BLaER1 treated with 17β-estradiol and CSF1 and Interleukin-3, amounts not matched to agents 10 nM and 100 nM (cell line): ENCODE measurements at regions not wholly inside any gene's neighbourhood (a gene's known extent, or its start where the extent isn't known, plus 50 kb on each side); places are given as distances from the start of the nearest gene placed in this dataset.

Source experiments
- H3K27ac ChIP-seq, 11 experiments: shearing (Covaris generic); formaldehyde crosslinking; 2 replicates each; pipeline ENCODE4 v1.8.1; 2022
- H3K27me3 ChIP-seq, 11 experiments: shearing (Covaris generic); formaldehyde crosslinking; 2 replicates each; pipeline ENCODE4 v1.8.1; 2022
- H3K36me3 ChIP-seq, 11 experiments: shearing (Covaris generic); formaldehyde crosslinking; 2 replicates each; pipeline ENCODE4 v1.8.1; 2022
- H3K4me1 ChIP-seq, 10 experiments: shearing (Covaris generic); formaldehyde crosslinking; 2 replicates each; pipeline ENCODE4 v1.8.1; 2022
- H3K4me2 ChIP-seq, 11 experiments: shearing (Covaris generic); formaldehyde crosslinking; 2 replicates each; pipeline ENCODE4 v1.8.1; 2022
- H3K4me3 ChIP-seq, 10 experiments: shearing (Covaris generic); formaldehyde crosslinking; 2 replicates each; pipeline ENCODE4 v1.8.1; 2022
- H3K9ac ChIP-seq, 11 experiments: shearing (Covaris generic); formaldehyde crosslinking; 2 replicates each; pipeline ENCODE4 v1.8.1; 2022
- H3K9me3 ChIP-seq, 11 experiments: shearing (Covaris generic); formaldehyde crosslinking; replicated peaks in 1 of 11; 2 replicates each; pipeline ENCODE4 v1.8.1; 2022
- H4K20me1 ChIP-seq, 11 experiments: shearing (Covaris generic); formaldehyde crosslinking; 2 replicates each; pipeline ENCODE4 v1.8.1; 2022
- Cebpa-rat ChIP-seq, 11 experiments: shearing (Covaris generic); IDR thresholded peaks; 2 replicates each; pipeline ENCODE4 v1.8.1; 2022

GRCh38 chr12:125303337-125303736 lies 238.1 kb downstream of the AACS start:
- Histone ChIP-seq H3K27ac (no peak overlapping the region), H3K4me1 (no peaks in the 10 kb centered on the region), H4K20me1 (0 out of 22 replicates have a peak, but pooled peaks cover 0 to 5% (median 0%) of the 10 kb centered on the region in 11 experiments), H3K27me3 (no peaks in the 10 kb centered on the region), H3K9ac (no peak overlapping the region), H3K9me3 (peaks cover 0 to 9% (median 0%) of the 10 kb centered on the region in 11 experiments; a peak in 3 of 22 replicates), H3K4me2 (no peak overlapping the region), H3K4me3 (no peak overlapping the region), H3K36me3 (no peaks in the 10 kb centered on the region)
- TF ChIP-seq Cebpa-rat (IDR thresholded peaks at IDR 0.05) = no peak

GRCh38 chr12:125304029-125304428 lies 238.8 kb downstream of the AACS start:
- peaks cover 0 to 9% (median 0%) of the 10 kb centered on the region in 11 experiments; a peak in 3 of 22 replicates for H3K9me3 ChIP-seq
- H3K9ac ChIP-seq = no peak overlapping the region
- no peak for TF ChIP-seq Cebpa-rat (IDR thresholded peaks at IDR 0.05)
- H3K27me3 ChIP-seq = no peaks in the 10 kb centered on the region
- 0 out of 22 replicates have a peak, but pooled peaks cover 0 to 5% (median 0%) of the 10 kb centered on the region in 11 experiments for H4K20me1 ChIP-seq
- H3K4me1 ChIP-seq = no peaks in the 10 kb centered on the region
- H3K27ac ChIP-seq = no peak overlapping the region
- H3K4me2 ChIP-seq = no peak overlapping the region
- H3K36me3 ChIP-seq = no peaks in the 10 kb centered on the region
- H3K4me3 ChIP-seq = no peak overlapping the region

- no peak for TF ChIP-seq Cebpa-rat (IDR thresholded peaks at IDR 0.05)
- no peaks in the 10 kb centered on the region for H3K36me3 ChIP-seq
- H3K4me2 ChIP-seq = no peak overlapping the region
- no peaks in the 10 kb centered on the region for H3K27me3 ChIP-seq
- peaks cover 0 to 7% (median 4%) of the 10 kb centered on the region in 10 experiments; a peak in 11 of 20 replicates for H3K4me1 ChIP-seq
- no peak overlapping the region for H3K27ac ChIP-seq
- no peak overlapping the region for H3K4me3 ChIP-seq
- H4K20me1 ChIP-seq = no peaks in the 10 kb centered on the region
- peaks cover 0 to 9% (median 0%) of the 10 kb centered on the region in 11 experiments; a peak in 4 of 22 replicates for H3K9me3 ChIP-seq
- no peak overlapping the region for H3K9ac ChIP-seq
Observed at GRCh38 chr12:125305231-125305630, 240.0 kb downstream of the AACS start.

- H3K27me3 ChIP-seq = no peaks in the 10 kb centered on the region
- peaks cover 0 to 19% (median 9%) of the 10 kb centered on the region in 10 experiments; a peak in 12 of 20 replicates for H3K4me1 ChIP-seq
- no peak for TF ChIP-seq Cebpa-rat (IDR thresholded peaks at IDR 0.05)
Observed at GRCh38 chr12:125310461-125310860, 245.2 kb downstream of the AACS start.

GRCh38 chr12:125311050-125311449 lies 245.8 kb downstream of the AACS start:
- Histone ChIP-seq H3K9me3 (peaks cover 0 to 4% (median 0%) of the 10 kb centered on the region in 11 experiments; a peak in 1 of 22 replicates), H4K20me1 (no peaks in the 10 kb centered on the region), H3K4me3 (no peak overlapping the region), H3K9ac (no peak overlapping the region), H3K27me3 (no peaks in the 10 kb centered on the region), H3K4me1 (peaks cover 0 to 19% (median 9%) of the 10 kb centered on the region in 10 experiments; a peak in 12 of 20 replicates), H3K36me3 (no peaks in the 10 kb centered on the region), H3K27ac (no peak overlapping the region), H3K4me2 (no peak overlapping the region)
- no peak for TF ChIP-seq Cebpa-rat (IDR thresholded peaks at IDR 0.05)

More at GRCh38 chr12:125310461-125310860, 245.2 kb downstream of the AACS start:
- Histone ChIP-seq H3K4me2 (peak overlapping the region in 7 of 11 experiments; percentile 4 to 54 (median 29); a peak in 9 of 22 replicates), H4K20me1 (no peaks in the 10 kb centered on the region), H3K36me3 (no peaks in the 10 kb centered on the region), H3K27ac (no peak overlapping the region), H3K9me3 (peaks cover 0 to 4% (median 0%) of the 10 kb centered on the region in 11 experiments; a peak in 1 of 22 replicates), H3K9ac (no peak overlapping the region), H3K4me3 (no peak overlapping the region)

- no peak for TF ChIP-seq Cebpa-rat (IDR thresholded peaks at IDR 0.05)
- Histone ChIP-seq H3K4me1 (peaks cover 0 to 19% (median 9%) of the 10 kb centered on the region in 10 experiments; a peak in 12 of 20 replicates), H3K27ac (no peak overlapping the region), H3K9me3 (peaks cover 0 to 4% (median 0%) of the 10 kb centered on the region in 11 experiments; a peak in 1 of 22 replicates), H3K9ac (no peak overlapping the region), H3K36me3 (no peaks in the 10 kb centered on the region), H3K27me3 (no peaks in the 10 kb centered on the region), H3K4me2 (no peak overlapping the region), H4K20me1 (no peaks in the 10 kb centered on the region), H3K4me3 (no peak overlapping the region)
Observed at GRCh38 chr12:125312471-125312870, 247.2 kb downstream of the AACS start.

GRCh38 chr12:125314051-125314755 lies 249.0 kb downstream of the AACS start:
- H3K36me3 ChIP-seq = no peaks in the 10 kb centered on the region
- TF ChIP-seq Cebpa-rat (IDR thresholded peaks at IDR 0.05) = no peak
- peak overlapping the region in 4 of 11 experiments; percentile 14 to 34 (median 16); a peak in 3 of 22 replicates for H3K4me2 ChIP-seq
- H3K4me1 ChIP-seq = peaks cover 0 to 19% (median 9%) of the 10 kb centered on the region in 10 experiments; a peak in 12 of 20 replicates
- no peaks in the 10 kb centered on the region for H3K27me3 ChIP-seq
- no peak overlapping the region for H3K9ac ChIP-seq
- H3K27ac ChIP-seq = no peak overlapping the region
- H3K9me3 ChIP-seq = peaks cover 0 to 4% (median 0%) of the 10 kb centered on the region in 11 experiments; a peak in 1 of 22 replicates
- no peaks in the 10 kb centered on the region for H4K20me1 ChIP-seq
- no peak overlapping the region for H3K4me3 ChIP-seq

GRCh38 chr12:125315771-125316170 lies 250.5 kb downstream of the AACS start:
- H3K27me3 ChIP-seq = no peaks in the 10 kb centered on the region
- no peak overlapping the region for H3K4me3 ChIP-seq
- no peaks in the 10 kb centered on the region for H4K20me1 ChIP-seq
- no peaks in the 10 kb centered on the region for H3K9me3 ChIP-seq
- H3K27ac ChIP-seq = no peak overlapping the region
- TF ChIP-seq Cebpa-rat (IDR thresholded peaks at IDR 0.05) = no peak
- H3K4me2 ChIP-seq = no peak overlapping the region
- peaks cover 0 to 8% (median 1%) of the 10 kb centered on the region in 10 experiments; a peak in 7 of 20 replicates for H3K4me1 ChIP-seq
- no peaks in the 10 kb centered on the region for H3K36me3 ChIP-seq
- H3K9ac ChIP-seq = no peak overlapping the region

GRCh38 chr12:125320177-125320576 lies 254.9 kb downstream of the AACS start:
- Histone ChIP-seq H3K9ac (no peak overlapping the region), H3K27me3 (no peaks in the 10 kb centered on the region), H3K27ac (no peak overlapping the region), H3K4me3 (no peak overlapping the region), H3K9me3 (peaks cover 0 to 13% (median 7%) of the 10 kb centered on the region in 11 experiments; a peak in 14 of 22 replicates), H3K4me2 (no peak overlapping the region), H3K36me3 (no peaks in the 10 kb centered on the region), H4K20me1 (no peaks in the 10 kb centered on the region), H3K4me1 (no peaks in the 10 kb centered on the region)
- no peak for TF ChIP-seq Cebpa-rat (IDR thresholded peaks at IDR 0.05)
